AG09309 (cell line): ENCODE measurements at regions not wholly inside any gene's neighbourhood (a gene's known extent, or its start where the extent isn't known, plus 50 kb on each side); places are given as distances from the start of the nearest gene placed in this dataset.
"Not testable (repeated sequence)": the region's sequence is repeated elsewhere in the genome, so short reads cannot be mapped to it uniquely, and the experiment has no call there.

Experiments
- DNase-seq: peaks from one replicate; pipeline ENCODE4 v3.0.0-alpha.2; 2010; ENCODE audit warnings: low read depth
- H3K4me3 ChIP-seq: 2 replicates; pipeline ENCODE4 v1.5.1; 2011; ENCODE audit warnings: mild to moderate bottlenecking, low read depth, low read length, moderate library complexity; ENCODE audit not compliant: control insufficient read depth
- CTCF ChIP-seq: IDR thresholded peaks from 2 replicates; pipeline ENCODE4 v1.5.1; 2011; ENCODE audit warnings: mild to moderate bottlenecking, low read depth, low read length, inconsistent platforms; ENCODE audit not compliant: insufficient read depth, control insufficient read depth; ENCODE audit errors: missing control alignments

GRCh38 chr3:22383285-22383684, 632.3 kb upstream of the ZNF385D start:
- no peak for DNase-seq
- no peak for TF ChIP-seq CTCF
- no peak overlapping the region for H3K4me3 ChIP-seq

GRCh38 chr3:22386107-22386506, 635.1 kb upstream of the ZNF385D start:
- no peak for DNase-seq
- H3K4me3 ChIP-seq = no peak overlapping the region
- TF ChIP-seq CTCF = no peak

DNA sequence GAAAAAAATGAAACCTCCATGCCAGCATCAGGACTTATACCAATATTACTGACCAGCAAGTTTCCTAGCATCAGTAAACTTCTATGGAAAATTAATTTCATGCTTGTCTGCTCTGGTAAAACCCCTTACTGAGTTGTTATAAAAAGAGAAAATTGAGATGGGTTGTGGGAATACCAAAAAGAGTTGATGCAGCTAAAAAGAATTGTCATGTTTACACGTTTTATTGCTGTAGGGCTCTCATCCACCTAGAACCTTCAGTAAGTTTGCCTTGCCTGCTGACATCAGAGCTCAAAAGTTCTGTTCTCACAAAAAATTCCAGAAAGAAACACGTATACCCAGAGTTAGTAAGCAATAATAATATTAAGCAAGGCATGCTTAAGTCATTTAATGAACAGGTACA, 641.3 kb upstream of the ZNF385D start:
- no peak overlapping the region for H3K4me3 ChIP-seq
- TF ChIP-seq CTCF = no peak
- DNase-seq = no peak

- no peak overlapping the region for H3K4me3 ChIP-seq
- TF ChIP-seq CTCF = no peak
- no peak for DNase-seq
Observed at GRCh38 chr3:22392859-22393258, 641.8 kb upstream of the ZNF385D start.

- no peak overlapping the region for H3K4me3 ChIP-seq
- TF ChIP-seq CTCF = no peak
- DNase-seq = no peak
Observed at GRCh38 chr3:22399566-22399965, 648.6 kb upstream of the ZNF385D start.

DNA sequence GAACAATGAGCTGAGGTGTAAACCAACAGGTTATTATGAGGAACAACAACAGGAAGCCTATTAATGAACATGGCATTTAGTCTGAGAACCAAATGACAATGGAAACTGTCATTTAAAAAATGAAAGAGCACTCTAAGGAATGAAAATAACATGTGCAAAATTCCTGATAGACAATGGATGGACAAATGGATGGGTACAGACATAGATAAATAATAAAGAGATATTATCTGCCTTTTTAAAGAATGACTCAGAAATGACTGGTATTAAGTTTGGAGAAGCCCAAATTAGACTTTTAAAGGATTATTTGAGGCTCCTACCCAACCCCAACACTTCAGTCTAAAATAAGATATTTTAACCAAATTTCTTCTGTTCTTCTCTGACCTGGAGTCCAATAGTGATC, 650.5 kb upstream of the ZNF385D start:
- no peak for DNase-seq
- no peak overlapping the region for H3K4me3 ChIP-seq
- no peak for TF ChIP-seq CTCF

GRCh38 chr3:22414239-22414638, 663.2 kb upstream of the ZNF385D start:
- H3K4me3 ChIP-seq = no peak overlapping the region
- no peak for TF ChIP-seq CTCF
- DNase-seq = no peak

DNA sequence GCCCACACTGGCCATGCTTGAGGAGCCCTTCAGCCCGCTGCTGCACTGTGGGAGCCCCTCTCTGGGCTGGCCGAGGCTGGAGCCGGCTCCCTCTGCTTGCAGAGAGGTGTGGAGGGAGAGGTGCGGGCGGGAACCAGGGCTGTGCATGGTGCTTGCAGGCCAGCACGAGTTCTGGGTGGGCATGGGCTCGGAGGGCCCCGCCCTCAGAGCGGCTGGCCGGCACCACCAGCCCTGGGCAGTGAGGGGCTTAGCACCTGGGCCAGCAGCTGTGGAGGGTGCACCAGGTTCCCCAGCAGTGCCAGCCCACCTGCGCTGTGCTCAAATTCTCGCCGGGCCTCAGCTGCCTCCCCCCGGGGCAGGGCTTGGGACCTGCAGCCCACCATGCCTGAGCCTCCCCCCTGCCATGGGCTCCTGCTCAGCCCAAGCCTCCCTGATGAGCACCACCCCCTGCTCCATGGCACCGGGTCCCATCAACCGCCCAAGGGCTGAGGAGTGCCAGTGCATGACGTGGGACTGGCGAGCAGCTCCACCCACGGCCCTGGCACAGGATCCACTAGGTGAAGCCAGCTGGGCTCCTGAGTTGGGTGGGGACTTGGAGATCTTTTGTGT, 665.9 kb upstream of the ZNF385D start:
- DNase-seq, H3K4me3 ChIP-seq: not testable (repeated sequence)
